Stimulated activated CD4-positive, alpha-beta T cell treated with anti-CD3 and anti-CD28 coated beads, Interleukin-12 subunit alpha, Interleukin-12 subunit beta, amount 100 ng/mL, for 4 hours (primary cell): ENCODE measurements at regions not wholly inside any gene's neighbourhood (a gene's known extent, or its start where the extent isn't known, plus 50 kb on each side); places are given as distances from the start of the nearest gene placed in this dataset.
A peak's percentile ranks its signal among the peaks of the same experiment; 100 is the strongest.
"Not testable (repeated sequence)": the region's sequence is repeated elsewhere in the genome, so short reads cannot be mapped to it uniquely, and the experiment has no call there.

ENCODE experiments used
- DNase-seq: peaks from one replicate; pipeline ENCODE4 v3.0.0-alpha.2; 2020

GRCh38 chr22:22346401-22347107 lies 102.0 kb downstream of the VPREB1 start:
- DNase-seq: no peak

- DNase-seq: no peak
Observed at GRCh38 chr22:22348127-22348814, 103.7 kb downstream of the VPREB1 start.

GRCh38 chr22:22348815-22349454 lies 104.3 kb downstream of the VPREB1 start:
- no peak for DNase-seq

GRCh38 chr22:22349455-22349836 lies 104.9 kb downstream of the VPREB1 start:
- DNase-seq: no peak

- no peak for DNase-seq
Observed at GRCh38 chr22:22351366-22351765, 106.8 kb downstream of the VPREB1 start.

GRCh38 chr22:22352371-22352999 lies 107.9 kb downstream of the VPREB1 start:
- no peak for DNase-seq

GRCh38 chr22:22355096-22355834 lies 110.7 kb downstream of the VPREB1 start:
- no peak for DNase-seq

GRCh38 chr22:22357024-22357883 lies 112.7 kb downstream of the VPREB1 start:
- peak; percentile 66 for DNase-seq

- no peak for DNase-seq
Observed at GRCh38 chr22:22358152-22358551, 113.6 kb downstream of the VPREB1 start.

- DNase-seq: no peak
Observed at GRCh38 chr22:22358686-22359085, 114.1 kb downstream of the VPREB1 start.

GRCh38 chr22:22359465-22359864 lies 114.9 kb downstream of the VPREB1 start:
- no peak for DNase-seq

- DNase-seq: no peak
Observed at GRCh38 chr22:22360014-22360413, 115.4 kb downstream of the VPREB1 start.

GRCh38 chr22:22362311-22362710 lies 117.7 kb downstream of the VPREB1 start:
- DNase-seq: no peak

- DNase-seq: no peak
Observed at GRCh38 chr22:22362936-22363335, 118.3 kb downstream of the VPREB1 start.

- no peak for DNase-seq
Observed at GRCh38 chr22:22364207-22364606, 119.6 kb downstream of the VPREB1 start.

- no peak for DNase-seq
Observed at GRCh38 chr22:22366537-22366936, 122.0 kb downstream of the VPREB1 start.

GRCh38 chr22:22368516-22368915 lies 123.9 kb downstream of the VPREB1 start:
- DNase-seq: no peak

- DNase-seq: not testable (repeated sequence)
Observed at GRCh38 chr22:22369219-22369963, 124.8 kb downstream of the VPREB1 start.

GRCh38 chr22:22369964-22370270 lies 125.3 kb downstream of the VPREB1 start:
- DNase-seq: no peak

GRCh38 chr22:22371031-22371541 lies 126.5 kb downstream of the VPREB1 start:
- no peak for DNase-seq

- DNase-seq: no peak
Observed at GRCh38 chr22:22372086-22372485, 127.5 kb downstream of the VPREB1 start.
